ENCODE measurements at regions not wholly inside any gene's neighbourhood (a gene's known extent, or its start where the extent isn't known, plus 50 kb on each side); places are given as distances from the start of the nearest gene placed in this dataset.
A peak's percentile ranks its signal among the peaks of the same experiment; 100 is the strongest.

DNA sequence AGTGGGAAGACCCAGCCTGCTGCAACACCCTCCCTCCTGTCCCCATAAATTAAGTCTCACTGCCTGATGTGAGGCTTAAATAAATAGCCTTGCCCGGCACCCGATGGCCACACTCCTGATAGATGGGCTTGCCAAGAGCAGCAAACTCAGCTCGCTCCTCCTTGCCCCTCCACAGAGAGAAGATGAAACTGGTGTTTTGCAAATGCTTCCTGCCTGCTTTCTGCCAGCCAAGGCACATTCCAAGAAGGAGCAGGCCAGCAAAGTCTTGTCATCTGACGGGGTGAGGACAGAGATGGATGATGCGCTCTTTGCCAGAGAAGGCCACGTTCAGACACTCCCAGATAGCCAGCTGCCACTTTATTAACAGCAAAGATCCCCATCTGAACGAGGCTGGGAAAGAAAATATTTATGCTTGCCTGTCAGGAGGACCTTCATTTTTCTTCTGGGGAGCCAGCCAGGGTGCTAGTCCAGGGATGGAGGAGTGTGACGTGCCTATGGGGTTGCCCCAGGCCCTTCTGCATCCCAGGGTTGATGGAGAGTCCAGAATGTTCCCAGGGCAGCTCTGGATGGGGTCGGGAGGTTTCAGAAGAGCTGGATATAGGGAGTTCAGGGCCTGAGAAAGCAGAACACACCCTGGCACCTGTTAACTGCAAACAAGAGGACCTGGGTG lies 265.4 kb downstream of the FOXD2 start:
- H3K27me3 Mint-ChIP-seq (ENCODE audit: unreplicated experiment), result peaks cover 10% of the 10 kb centered on the region
- DNase-seq (ENCODE audit: low spot score), result no peak
- TF ChIP-seq, protein P1, sequence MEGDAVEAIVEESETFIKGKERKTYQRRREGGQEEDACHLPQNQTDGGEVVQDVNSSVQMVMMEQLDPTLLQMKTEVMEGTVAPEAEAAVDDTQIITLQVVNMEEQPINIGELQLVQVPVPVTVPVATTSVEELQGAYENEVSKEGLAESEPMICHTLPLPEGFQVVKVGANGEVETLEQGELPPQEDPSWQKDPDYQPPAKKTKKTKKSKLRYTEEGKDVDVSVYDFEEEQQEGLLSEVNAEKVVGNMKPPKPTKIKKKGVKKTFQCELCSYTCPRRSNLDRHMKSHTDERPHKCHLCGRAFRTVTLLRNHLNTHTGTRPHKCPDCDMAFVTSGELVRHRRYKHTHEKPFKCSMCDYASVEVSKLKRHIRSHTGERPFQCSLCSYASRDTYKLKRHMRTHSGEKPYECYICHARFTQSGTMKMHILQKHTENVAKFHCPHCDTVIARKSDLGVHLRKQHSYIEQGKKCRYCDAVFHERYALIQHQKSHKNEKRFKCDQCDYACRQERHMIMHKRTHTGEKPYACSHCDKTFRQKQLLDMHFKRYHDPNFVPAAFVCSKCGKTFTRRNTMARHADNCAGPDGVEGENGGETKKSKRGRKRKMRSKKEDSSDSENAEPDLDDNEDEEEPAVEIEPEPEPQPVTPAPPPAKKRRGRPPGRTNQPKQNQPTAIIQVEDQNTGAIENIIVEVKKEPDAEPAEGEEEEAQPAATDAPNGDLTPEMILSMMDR (IDR thresholded peaks at IDR 0.05; ENCODE audit: unreplicated experiment), result no peak
- no peaks in the 10 kb centered on the region for H3K36me3 Mint-ChIP-seq (ENCODE audit: low read depth, unreplicated experiment)
- no peaks in the 10 kb centered on the region for H3K9me3 Mint-ChIP-seq (ENCODE audit: unreplicated experiment)
- H3K27ac Mint-ChIP-seq (ENCODE audit: unreplicated experiment), result no peak overlapping the region
- no peak overlapping the region for H3K4me3 Mint-ChIP-seq (ENCODE audit: unreplicated experiment)
- H3K4me1 Mint-ChIP-seq (ENCODE audit: unreplicated experiment), result peaks cover 14% of the 10 kb centered on the region

- DNase-seq (ENCODE audit: low spot score), result no peak
- TF ChIP-seq, protein P1 (IDR thresholded peaks at IDR 0.05; ENCODE audit: unreplicated experiment), result no peak
- peaks cover 10% of the 10 kb centered on the region for H3K27me3 Mint-ChIP-seq (ENCODE audit: unreplicated experiment)
- no peaks in the 10 kb centered on the region for H3K36me3 Mint-ChIP-seq (ENCODE audit: low read depth, unreplicated experiment)
- no peaks in the 10 kb centered on the region for H3K9me3 Mint-ChIP-seq (ENCODE audit: unreplicated experiment)
- H3K4me3 Mint-ChIP-seq (ENCODE audit: unreplicated experiment), result no peak overlapping the region
- peaks cover 14% of the 10 kb centered on the region for H3K4me1 Mint-ChIP-seq (ENCODE audit: unreplicated experiment)
- H3K27ac Mint-ChIP-seq (ENCODE audit: unreplicated experiment), result no peak overlapping the region
Measured at GRCh38 chr1:47703981-47704596, 266.2 kb downstream of the FOXD2 start.

GRCh38 chr1:47705517-47706130 lies 267.8 kb downstream of the FOXD2 start:
- Mint-ChIP-seq H3K9me3 (ENCODE audit: unreplicated experiment) (no peaks in the 10 kb centered on the region), H3K4me1 (ENCODE audit: unreplicated experiment) (peaks cover 14% of the 10 kb centered on the region), H3K36me3 (ENCODE audit: low read depth, unreplicated experiment) (no peaks in the 10 kb centered on the region), H3K27ac (ENCODE audit: unreplicated experiment) (no peak overlapping the region), H3K27me3 (ENCODE audit: unreplicated experiment) (peaks cover 11% of the 10 kb centered on the region), H3K4me3 (ENCODE audit: unreplicated experiment) (no peak overlapping the region)
- DNase-seq (ENCODE audit: low spot score), result no peak
- TF ChIP-seq, protein P1 (IDR thresholded peaks at IDR 0.05; ENCODE audit: unreplicated experiment), result no peak

GRCh38 chr1:47707503-47707902 lies 269.7 kb downstream of the FOXD2 start:
- DNase-seq (ENCODE audit: low spot score), result no peak
- Mint-ChIP-seq H3K36me3 (ENCODE audit: low read depth, unreplicated experiment) (peaks cover 1% of the 10 kb centered on the region), H3K4me1 (ENCODE audit: unreplicated experiment) (peaks cover 3% of the 10 kb centered on the region), H3K9me3 (ENCODE audit: unreplicated experiment) (no peaks in the 10 kb centered on the region), H3K27me3 (ENCODE audit: unreplicated experiment) (peaks cover 19% of the 10 kb centered on the region), H3K4me3 (ENCODE audit: unreplicated experiment) (no peak overlapping the region), H3K27ac (ENCODE audit: unreplicated experiment) (no peak overlapping the region)
- TF ChIP-seq, protein P1 (IDR thresholded peaks at IDR 0.05; ENCODE audit: unreplicated experiment), result no peak

DNA sequence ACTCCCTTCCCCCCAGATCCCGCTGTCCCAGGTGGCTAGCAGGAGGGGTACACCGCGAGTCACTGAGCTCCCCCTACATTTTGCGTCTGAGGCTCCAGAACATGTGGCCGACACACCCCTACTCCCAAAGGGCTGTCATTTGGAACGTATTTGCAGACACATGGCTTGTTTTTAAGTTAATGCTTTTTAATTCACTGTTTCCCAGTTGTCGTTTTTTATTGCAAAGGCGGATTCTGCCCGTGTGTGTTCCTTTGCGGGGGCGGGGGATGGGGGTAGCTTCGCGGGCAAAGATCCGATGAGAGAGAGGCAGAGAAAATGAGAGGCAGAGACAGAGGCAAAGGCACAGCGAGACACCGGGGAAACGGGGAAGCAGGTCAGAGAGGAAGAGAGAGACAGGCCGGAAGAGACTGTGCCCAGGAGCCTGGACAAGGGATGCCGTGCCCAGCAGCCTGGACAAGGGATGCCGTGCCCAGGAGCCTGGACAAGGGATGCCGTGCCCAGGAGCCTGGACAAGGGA lies 270.2 kb downstream of the FOXD2 start:
- peaks cover 21% of the 10 kb centered on the region for H3K27me3 Mint-ChIP-seq (ENCODE audit: unreplicated experiment)
- DNase-seq (ENCODE audit: low spot score), result no peak
- peak overlapping the region; percentile 62 for H3K4me3 Mint-ChIP-seq (ENCODE audit: unreplicated experiment)
- H3K36me3 Mint-ChIP-seq (ENCODE audit: low read depth, unreplicated experiment), result peaks cover 4% of the 10 kb centered on the region
- H3K27ac Mint-ChIP-seq (ENCODE audit: unreplicated experiment), result no peak overlapping the region
- H3K4me1 Mint-ChIP-seq (ENCODE audit: unreplicated experiment), result peaks cover 3% of the 10 kb centered on the region
- TF ChIP-seq, protein P1 (IDR thresholded peaks at IDR 0.05; ENCODE audit: unreplicated experiment), result no peak
- no peaks in the 10 kb centered on the region for H3K9me3 Mint-ChIP-seq (ENCODE audit: unreplicated experiment)
